GM12891 (cell line): ENCODE measurements at regions not wholly inside any gene's neighbourhood (a gene's known extent, or its start where the extent isn't known, plus 50 kb on each side); places are given as distances from the start of the nearest gene placed in this dataset.

Experiments used
- PAX5 ChIP-seq: IDR thresholded peaks from 2 replicates; pipeline ENCODE4 v1.6.1; 2011; ENCODE audit warnings: low read length, moderate library complexity, mild to moderate bottlenecking; ENCODE audit not compliant: insufficient read depth, severe bottlenecking
- POLR2A ChIP-seq: IDR thresholded peaks from 2 replicates; pipeline ENCODE4 v1.6.1; 2011; ENCODE audit warnings: low read depth, low read length, control low read depth
- POLR2AphosphoS5 ChIP-seq: IDR thresholded peaks from 2 replicates; pipeline ENCODE4 v1.6.1; 2011; ENCODE audit warnings: low read depth, low read length, control low read depth
- SPI1 ChIP-seq: IDR thresholded peaks from 2 replicates; pipeline ENCODE4 v1.6.1; 2011; ENCODE audit warnings: low read depth, low read length, control low read depth
- TAF1 ChIP-seq: IDR thresholded peaks from 2 replicates; pipeline ENCODE4 v1.6.1; 2011; ENCODE audit warnings: low read depth, low read length, control low read depth

- TF ChIP-seq POLR2A (no peak), POLR2AphosphoS5 (no peak), TAF1 (no peak), SPI1 (no peak), PAX5 (no peak)
Measured at GRCh38 chr7:89928451-89928850, 225.8 kb upstream of the STEAP1 start.
